OCI-LY3 (cell line): ENCODE measurements at regions not wholly inside any gene's neighbourhood (a gene's known extent, or its start where the extent isn't known, plus 50 kb on each side); places are given as distances from the start of the nearest gene placed in this dataset.

ENCODE experiments used
- CTCF ChIP-seq: fragments of 200-600, 300-600 bp; sonication (generic); IDR thresholded peaks from 2 replicates; pipeline ENCODE4 v1.5.1; 2014; ENCODE audit warnings: antibody characterized with exemption, low read length, low read depth
- EZH2phosphoT487 ChIP-seq: fragments of 200-600 bp; shearing (Covaris generic); IDR thresholded peaks from 2 replicates; pipeline ENCODE4 v1.6.1; 2018; ENCODE audit warnings: antibody characterized with exemption, mixed run types, low read depth

DNA sequence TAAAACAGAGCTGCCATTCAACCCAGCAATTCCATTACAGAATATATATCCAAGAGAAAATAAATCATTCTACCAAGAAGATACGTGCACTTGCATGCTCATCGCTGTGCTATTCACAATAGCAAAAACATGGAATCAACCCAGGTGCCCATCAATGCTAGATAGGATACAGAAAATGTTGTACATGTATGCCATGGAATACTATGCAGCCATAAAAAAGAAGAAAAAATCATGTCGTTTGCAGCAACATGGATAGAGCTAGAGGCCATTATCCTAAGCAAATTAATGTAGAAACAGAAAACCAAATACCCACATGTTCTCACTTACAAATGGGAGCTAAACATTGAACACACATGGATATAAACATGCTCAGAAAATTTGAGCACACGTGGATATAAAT, 633.1 kb upstream of the CITED2 start:
- TF ChIP-seq CTCF (no peak), EZH2phosphoT487 (no peak)
